DMS53 treated with DMSO at 0.1 percent for 48 hours (cell line): ENCODE measurements at regions not wholly inside any gene's neighbourhood (a gene's known extent, or its start where the extent isn't known, plus 50 kb on each side); places are given as distances from the start of the nearest gene placed in this dataset.

Experiments
- DNase-seq: peaks from one replicate; lab custom pipeline; 2025; ENCODE audit not compliant: unreplicated experiment; lab: John Stamatoyannopoulos, UW

GRCh38 chr3:21801631-21802030 lies 50.6 kb upstream of the ZNF385D start:
- DNase-seq: no peak

- DNase-seq: no peak
Observed at GRCh38 chr3:21803604-21804003, 52.6 kb upstream of the ZNF385D start.

GRCh38 chr3:21804330-21804729 lies 53.3 kb upstream of the ZNF385D start:
- DNase-seq: no peak

- no peak for DNase-seq
Observed at GRCh38 chr3:21806733-21807132, 55.7 kb upstream of the ZNF385D start.

GRCh38 chr3:21825684-21826083 lies 74.7 kb upstream of the ZNF385D start:
- DNase-seq: no peak

GRCh38 chr3:21826416-21826815 lies 75.4 kb upstream of the ZNF385D start:
- no peak for DNase-seq

- no peak for DNase-seq
Observed at GRCh38 chr3:21830541-21830940, 79.5 kb upstream of the ZNF385D start.

- no peak for DNase-seq
Observed at GRCh38 chr3:21835264-21835663, 84.3 kb upstream of the ZNF385D start.

GRCh38 chr3:21836227-21836626 lies 85.2 kb upstream of the ZNF385D start:
- DNase-seq: no peak

GRCh38 chr3:21839176-21839575 lies 88.2 kb upstream of the ZNF385D start:
- DNase-seq: no peak

- no peak for DNase-seq
Observed at GRCh38 chr3:21839592-21839991, 88.6 kb upstream of the ZNF385D start.

- no peak for DNase-seq
Observed at GRCh38 chr3:21847005-21847404, 96.0 kb upstream of the ZNF385D start.

- no peak for DNase-seq
Observed at GRCh38 chr3:21859124-21860081, 108.4 kb upstream of the ZNF385D start.

- no peak for DNase-seq
Observed at GRCh38 chr3:21860082-21860475, 109.1 kb upstream of the ZNF385D start.

- DNase-seq: no peak
Observed at GRCh38 chr3:21860657-21861056, 109.6 kb upstream of the ZNF385D start.

- DNase-seq: no peak
Observed at GRCh38 chr3:21876782-21877181, 125.8 kb upstream of the ZNF385D start.

- DNase-seq: no peak
Observed at GRCh38 chr3:21877214-21877754, 126.3 kb upstream of the ZNF385D start.

- DNase-seq: no peak
Observed at GRCh38 chr3:21879184-21879886, 128.3 kb upstream of the ZNF385D start.

- no peak for DNase-seq
Observed at GRCh38 chr3:21888656-21889055, 137.6 kb upstream of the ZNF385D start.

GRCh38 chr3:21889166-21889565 lies 138.2 kb upstream of the ZNF385D start:
- DNase-seq: no peak

- no peak for DNase-seq
Observed at GRCh38 chr3:21892104-21892503, 141.1 kb upstream of the ZNF385D start.

- DNase-seq: no peak
Observed at GRCh38 chr3:21893242-21893641, 142.2 kb upstream of the ZNF385D start.
